ENCODE measurements at regions not wholly inside any gene's neighbourhood (a gene's known extent, or its start where the extent isn't known, plus 50 kb on each side); places are given as distances from the start of the nearest gene placed in this dataset.

DNA sequence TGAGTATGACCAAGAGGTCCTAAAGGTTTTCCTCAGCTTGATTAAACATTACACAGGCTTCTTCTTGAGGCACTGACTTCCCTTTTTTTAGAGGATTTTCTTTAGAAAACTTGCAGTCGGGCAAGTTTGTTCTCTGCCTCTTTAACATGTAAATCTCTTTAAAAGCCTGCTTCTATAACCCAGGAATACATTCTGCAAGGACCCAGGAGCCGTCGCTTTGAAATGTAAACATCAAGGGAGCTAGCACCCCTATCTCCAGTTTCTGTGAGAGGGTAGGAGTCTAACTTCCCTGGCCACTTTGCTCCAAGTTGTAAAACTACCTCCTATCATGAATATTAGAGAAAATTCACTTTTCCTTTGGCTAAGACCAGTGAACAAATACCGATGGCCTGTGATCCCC, 201.5 kb upstream of the CPHXL start:
- TF ChIP-seq, protein P1, sequence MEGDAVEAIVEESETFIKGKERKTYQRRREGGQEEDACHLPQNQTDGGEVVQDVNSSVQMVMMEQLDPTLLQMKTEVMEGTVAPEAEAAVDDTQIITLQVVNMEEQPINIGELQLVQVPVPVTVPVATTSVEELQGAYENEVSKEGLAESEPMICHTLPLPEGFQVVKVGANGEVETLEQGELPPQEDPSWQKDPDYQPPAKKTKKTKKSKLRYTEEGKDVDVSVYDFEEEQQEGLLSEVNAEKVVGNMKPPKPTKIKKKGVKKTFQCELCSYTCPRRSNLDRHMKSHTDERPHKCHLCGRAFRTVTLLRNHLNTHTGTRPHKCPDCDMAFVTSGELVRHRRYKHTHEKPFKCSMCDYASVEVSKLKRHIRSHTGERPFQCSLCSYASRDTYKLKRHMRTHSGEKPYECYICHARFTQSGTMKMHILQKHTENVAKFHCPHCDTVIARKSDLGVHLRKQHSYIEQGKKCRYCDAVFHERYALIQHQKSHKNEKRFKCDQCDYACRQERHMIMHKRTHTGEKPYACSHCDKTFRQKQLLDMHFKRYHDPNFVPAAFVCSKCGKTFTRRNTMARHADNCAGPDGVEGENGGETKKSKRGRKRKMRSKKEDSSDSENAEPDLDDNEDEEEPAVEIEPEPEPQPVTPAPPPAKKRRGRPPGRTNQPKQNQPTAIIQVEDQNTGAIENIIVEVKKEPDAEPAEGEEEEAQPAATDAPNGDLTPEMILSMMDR (IDR thresholded peaks at IDR 0.05): no peak
- TF ChIP-seq POLR2A (IDR thresholded peaks at IDR 0.05): no peak
